NT2/D1 (cell line): ENCODE measurements at regions not wholly inside any gene's neighbourhood (a gene's known extent, or its start where the extent isn't known, plus 50 kb on each side); places are given as distances from the start of the nearest gene placed in this dataset.

ENCODE experiments used
- DNase-seq: peaks from one replicate; pipeline ENCODE4 v3.0.0-alpha.2; 2011; ENCODE audit warnings: low read depth, low spot score
- H3K27me3 ChIP-seq: 2 replicates; pipeline ENCODE4 v1.6.0; 2011; ENCODE audit warnings: mild to moderate bottlenecking; ENCODE audit not compliant: insufficient read length, insufficient read depth
- H3K36me3 ChIP-seq: 2 replicates; pipeline ENCODE4 v1.6.1; 2011; ENCODE audit warnings: mild to moderate bottlenecking, low read length, mixed read lengths; ENCODE audit not compliant: insufficient read depth, insufficient read length
- H3K4me1 ChIP-seq: 2 replicates; pipeline ENCODE4 v1.5.1; 2011; ENCODE audit not compliant: insufficient read depth, insufficient read length
- H3K4me3 ChIP-seq: 2 replicates; pipeline ENCODE4 v1.5.1; 2011; ENCODE audit warnings: low read depth; ENCODE audit not compliant: insufficient read length
- H3K9ac ChIP-seq: 2 replicates; pipeline ENCODE4 v1.6.0; 2011; ENCODE audit warnings: low read depth; ENCODE audit not compliant: insufficient read length
- H3K9me3 ChIP-seq: 2 replicates; pipeline ENCODE4 v1.5.1; 2011; ENCODE audit warnings: mild to moderate bottlenecking, low read length; ENCODE audit not compliant: insufficient read depth
- SUZ12 ChIP-seq: IDR thresholded peaks from 2 replicates; pipeline ENCODE4 v1.6.1; 2011; ENCODE audit not compliant: insufficient read length, insufficient read depth; ENCODE audit errors: extremely low read depth
- YY1 ChIP-seq: IDR thresholded peaks from 2 replicates; pipeline ENCODE4 v1.6.1; 2011; ENCODE audit not compliant: insufficient read length, insufficient read depth
- ZNF274 ChIP-seq: IDR thresholded peaks from 2 replicates; pipeline ENCODE4 v1.6.1; 2011; ENCODE audit warnings: mild to moderate bottlenecking, low read depth, low read length

GRCh38 chr11:38323961-38324761 lies 1726.1 kb upstream of the RAG2 start:
- no peaks in the 10 kb centered on the region for H3K36me3 ChIP-seq
- H3K4me1 ChIP-seq, result no peaks in the 10 kb centered on the region
- no peak overlapping the region for H3K9ac ChIP-seq
- H3K27me3 ChIP-seq, result no peaks in the 10 kb centered on the region
- no peak overlapping the region for H3K4me3 ChIP-seq
- no peak for TF ChIP-seq ZNF274
- DNase-seq, result no peak
- no peaks in the 10 kb centered on the region for H3K9me3 ChIP-seq

- Histone ChIP-seq H3K4me3 (no peak overlapping the region), H3K9me3 (0 out of 2 replicates have a peak, but pooled peaks cover 10% of the 10 kb centered on the region), H3K27me3 (no peaks in the 10 kb centered on the region), H3K36me3 (no peaks in the 10 kb centered on the region), H3K9ac (no peak overlapping the region), H3K4me1 (no peaks in the 10 kb centered on the region)
- DNase-seq, result no peak
- TF ChIP-seq ZNF274 (no peak), YY1 (no peak), SUZ12 (no peak)
These were observed 1717.1 kb upstream of the RAG2 start for GRCh38 chr11:38315151-38315550.

- H3K4me1 ChIP-seq, result no peaks in the 10 kb centered on the region
- no peak overlapping the region for H3K9ac ChIP-seq
- H3K4me3 ChIP-seq, result no peak overlapping the region
- DNase-seq, result no peak
- TF ChIP-seq SUZ12, result no peak
- TF ChIP-seq ZNF274, result no peak
- TF ChIP-seq YY1, result no peak
- H3K27me3 ChIP-seq, result no peaks in the 10 kb centered on the region
- H3K36me3 ChIP-seq, result no peaks in the 10 kb centered on the region
- H3K9me3 ChIP-seq, result no peaks in the 10 kb centered on the region
These were observed 1709.4 kb upstream of the RAG2 start for GRCh38 chr11:38307455-38307854.

GRCh38 chr11:38305682-38306081 lies 1707.6 kb upstream of the RAG2 start:
- Histone ChIP-seq H3K9ac (no peak overlapping the region), H3K4me3 (no peak overlapping the region), H3K4me1 (no peaks in the 10 kb centered on the region), H3K27me3 (no peaks in the 10 kb centered on the region), H3K36me3 (no peaks in the 10 kb centered on the region), H3K9me3 (no peaks in the 10 kb centered on the region)
- no peak for TF ChIP-seq ZNF274
- TF ChIP-seq SUZ12, result no peak
- TF ChIP-seq YY1, result no peak
- no peak for DNase-seq

- Histone ChIP-seq H3K9me3 (no peaks in the 10 kb centered on the region), H3K4me3 (no peak overlapping the region), H3K9ac (no peak overlapping the region), H3K27me3 (no peaks in the 10 kb centered on the region), H3K4me1 (no peaks in the 10 kb centered on the region), H3K36me3 (no peaks in the 10 kb centered on the region)
- DNase-seq, result no peak
- TF ChIP-seq YY1 (no peak), ZNF274 (no peak), SUZ12 (no peak)
These were observed 1706.9 kb upstream of the RAG2 start for GRCh38 chr11:38304926-38305325.

- DNase-seq, result no peak
- Histone ChIP-seq H3K4me3 (no peak overlapping the region), H3K27me3 (no peaks in the 10 kb centered on the region), H3K36me3 (no peaks in the 10 kb centered on the region), H3K9ac (no peak overlapping the region), H3K9me3 (no peaks in the 10 kb centered on the region), H3K4me1 (no peaks in the 10 kb centered on the region)
- TF ChIP-seq YY1, result no peak
- TF ChIP-seq ZNF274, result no peak
- TF ChIP-seq SUZ12, result no peak
These were observed 1704.5 kb upstream of the RAG2 start for GRCh38 chr11:38302564-38302963.

- Histone ChIP-seq H3K36me3 (no peaks in the 10 kb centered on the region), H3K9ac (no peak overlapping the region), H3K27me3 (no peaks in the 10 kb centered on the region), H3K4me3 (no peak overlapping the region), H3K4me1 (no peaks in the 10 kb centered on the region), H3K9me3 (no peaks in the 10 kb centered on the region; the same call in 1 of the 2 replicates)
- no peak for DNase-seq
- TF ChIP-seq SUZ12 (no peak), ZNF274 (no peak), YY1 (no peak)
These were observed 1702.5 kb upstream of the RAG2 start for GRCh38 chr11:38300570-38300969.
